ENCODE measurements at regions not wholly inside any gene's neighbourhood (a gene's known extent, or its start where the extent isn't known, plus 50 kb on each side); places are given as distances from the start of the nearest gene placed in this dataset.

DNA sequence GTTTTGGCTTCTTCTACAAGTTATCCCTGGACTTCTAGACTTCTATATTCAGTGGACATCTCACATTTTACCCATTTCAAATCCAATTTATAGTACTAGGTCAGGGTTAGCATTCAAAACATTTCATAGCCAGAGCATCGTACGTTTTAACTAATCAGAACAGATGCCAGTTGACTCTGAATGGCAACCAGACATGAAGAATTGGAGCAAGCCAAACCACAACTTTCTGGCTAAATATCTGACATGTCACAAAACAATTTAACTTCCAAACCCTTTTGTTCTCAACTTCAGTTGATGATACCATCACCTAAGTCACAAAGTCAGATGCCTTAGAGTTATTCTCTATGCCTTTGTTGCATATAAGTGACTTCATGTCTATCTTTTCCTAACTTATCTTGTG is 1105.7 kb downstream of the XPNPEP1 start:
- TF ChIP-seq, protein P1, sequence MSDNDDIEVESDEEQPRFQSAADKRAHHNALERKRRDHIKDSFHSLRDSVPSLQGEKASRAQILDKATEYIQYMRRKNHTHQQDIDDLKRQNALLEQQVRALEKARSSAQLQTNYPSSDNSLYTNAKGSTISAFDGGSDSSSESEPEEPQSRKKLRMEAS (CRISPR knock-in tag; IDR thresholded peaks at IDR 0.05): no peak
- TF ChIP-seq, protein P2, sequence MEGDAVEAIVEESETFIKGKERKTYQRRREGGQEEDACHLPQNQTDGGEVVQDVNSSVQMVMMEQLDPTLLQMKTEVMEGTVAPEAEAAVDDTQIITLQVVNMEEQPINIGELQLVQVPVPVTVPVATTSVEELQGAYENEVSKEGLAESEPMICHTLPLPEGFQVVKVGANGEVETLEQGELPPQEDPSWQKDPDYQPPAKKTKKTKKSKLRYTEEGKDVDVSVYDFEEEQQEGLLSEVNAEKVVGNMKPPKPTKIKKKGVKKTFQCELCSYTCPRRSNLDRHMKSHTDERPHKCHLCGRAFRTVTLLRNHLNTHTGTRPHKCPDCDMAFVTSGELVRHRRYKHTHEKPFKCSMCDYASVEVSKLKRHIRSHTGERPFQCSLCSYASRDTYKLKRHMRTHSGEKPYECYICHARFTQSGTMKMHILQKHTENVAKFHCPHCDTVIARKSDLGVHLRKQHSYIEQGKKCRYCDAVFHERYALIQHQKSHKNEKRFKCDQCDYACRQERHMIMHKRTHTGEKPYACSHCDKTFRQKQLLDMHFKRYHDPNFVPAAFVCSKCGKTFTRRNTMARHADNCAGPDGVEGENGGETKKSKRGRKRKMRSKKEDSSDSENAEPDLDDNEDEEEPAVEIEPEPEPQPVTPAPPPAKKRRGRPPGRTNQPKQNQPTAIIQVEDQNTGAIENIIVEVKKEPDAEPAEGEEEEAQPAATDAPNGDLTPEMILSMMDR (IDR thresholded peaks at IDR 0.05): no peak
- TF ChIP-seq ZBTB21 (CRISPR knock-in tag; IDR thresholded peaks at IDR 0.05; ENCODE audit: borderline replicate concordance) (no peak), KAT7 (CRISPR knock-in tag; IDR thresholded peaks at IDR 0.05; ENCODE audit: borderline replicate concordance) (no peak), ZNF671 (CRISPR knock-in tag; IDR thresholded peaks at IDR 0.05) (no peak), NFE2L1 (CRISPR knock-in tag; IDR thresholded peaks at IDR 0.05) (no peak), SMAD3 (CRISPR knock-in tag; IDR thresholded peaks at IDR 0.05; ENCODE audit: borderline replicate concordance) (no peak), RORB (CRISPR knock-in tag; IDR thresholded peaks at IDR 0.05) (no peak), ZNF396 (CRISPR knock-in tag; IDR thresholded peaks at IDR 0.05; ENCODE audit: borderline replicate concordance) (no peak)
- TF ChIP-seq, protein P3, sequence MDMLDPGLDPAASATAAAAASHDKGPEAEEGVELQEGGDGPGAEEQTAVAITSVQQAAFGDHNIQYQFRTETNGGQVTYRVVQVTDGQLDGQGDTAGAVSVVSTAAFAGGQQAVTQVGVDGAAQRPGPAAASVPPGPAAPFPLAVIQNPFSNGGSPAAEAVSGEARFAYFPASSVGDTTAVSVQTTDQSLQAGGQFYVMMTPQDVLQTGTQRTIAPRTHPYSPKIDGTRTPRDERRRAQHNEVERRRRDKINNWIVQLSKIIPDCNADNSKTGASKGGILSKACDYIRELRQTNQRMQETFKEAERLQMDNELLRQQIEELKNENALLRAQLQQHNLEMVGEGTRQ (CRISPR knock-in tag; IDR thresholded peaks at IDR 0.05): no peak

Measured in WTC11 (cell line).